Osteoblast (primary cell): ENCODE measurements at regions not wholly inside any gene's neighbourhood (a gene's known extent, or its start where the extent isn't known, plus 50 kb on each side); places are given as distances from the start of the nearest gene placed in this dataset.

Experiments
- DNase-seq: peaks from one replicate; pipeline ENCODE4 v3.0.0; 2011; ENCODE audit warnings: low spot score, mixed read lengths; ENCODE audit not compliant: insufficient read length; ENCODE audit errors: missing footprints
- H2AFZ ChIP-seq: 2 replicates; pipeline ENCODE4 v1.6.0; 2011; ENCODE audit warnings: mild to moderate bottlenecking, low read length
- H3K27ac ChIP-seq: 2 replicates; pipeline ENCODE4 v1.5.1; 2011; ENCODE audit warnings: mild to moderate bottlenecking, low read depth, low read length, moderate library complexity
- H3K27me3 ChIP-seq: 2 replicates; pipeline ENCODE4 v1.6.0; 2012; ENCODE audit warnings: mild to moderate bottlenecking, control low read depth, inconsistent platforms, low read length, moderate library complexity; ENCODE audit not compliant: insufficient read depth
- H3K36me3 ChIP-seq: 2 replicates; pipeline ENCODE4 v1.5.1; 2011; ENCODE audit warnings: mild to moderate bottlenecking, low read length, control low read depth, moderate library complexity; ENCODE audit not compliant: insufficient read depth
- H3K4me1 ChIP-seq: 2 replicates; pipeline ENCODE4 v1.5.1; 2011; ENCODE audit warnings: mild to moderate bottlenecking, low read length, control low read depth, moderate library complexity; ENCODE audit not compliant: insufficient read depth
- H3K4me2 ChIP-seq: 2 replicates; pipeline ENCODE4 v1.6.0; 2011; ENCODE audit warnings: mild to moderate bottlenecking, low read length; ENCODE audit not compliant: insufficient read depth
- H3K4me3 ChIP-seq: fragments of 200-600 bp; sonication (generic); 3 replicates; pipeline ENCODE4 v1.5.1; 2012; ENCODE audit warnings: mild to moderate bottlenecking, low read length, inconsistent platforms; ENCODE audit not compliant: insufficient read depth
- H3K79me2 ChIP-seq: 2 replicates; pipeline ENCODE4 v1.6.0; 2012; ENCODE audit warnings: mild to moderate bottlenecking, low read length, control low read depth, inconsistent platforms; ENCODE audit not compliant: insufficient read depth
- H3K9me3 ChIP-seq: 2 replicates; pipeline ENCODE4 v1.5.1; 2011; ENCODE audit warnings: low read depth, low read length, control low read depth
- H4K20me1 ChIP-seq: 2 replicates; pipeline ENCODE4 v1.6.0; 2012; ENCODE audit warnings: mild to moderate bottlenecking, low read length, control low read depth; ENCODE audit not compliant: insufficient read depth
- CTCF ChIP-seq: IDR thresholded peaks from 2 replicates; pipeline ENCODE4 v1.5.1; 2011; ENCODE audit warnings: mild to moderate bottlenecking, low read depth, low read length, moderate library complexity; ENCODE audit errors: extremely low read depth

DNA sequence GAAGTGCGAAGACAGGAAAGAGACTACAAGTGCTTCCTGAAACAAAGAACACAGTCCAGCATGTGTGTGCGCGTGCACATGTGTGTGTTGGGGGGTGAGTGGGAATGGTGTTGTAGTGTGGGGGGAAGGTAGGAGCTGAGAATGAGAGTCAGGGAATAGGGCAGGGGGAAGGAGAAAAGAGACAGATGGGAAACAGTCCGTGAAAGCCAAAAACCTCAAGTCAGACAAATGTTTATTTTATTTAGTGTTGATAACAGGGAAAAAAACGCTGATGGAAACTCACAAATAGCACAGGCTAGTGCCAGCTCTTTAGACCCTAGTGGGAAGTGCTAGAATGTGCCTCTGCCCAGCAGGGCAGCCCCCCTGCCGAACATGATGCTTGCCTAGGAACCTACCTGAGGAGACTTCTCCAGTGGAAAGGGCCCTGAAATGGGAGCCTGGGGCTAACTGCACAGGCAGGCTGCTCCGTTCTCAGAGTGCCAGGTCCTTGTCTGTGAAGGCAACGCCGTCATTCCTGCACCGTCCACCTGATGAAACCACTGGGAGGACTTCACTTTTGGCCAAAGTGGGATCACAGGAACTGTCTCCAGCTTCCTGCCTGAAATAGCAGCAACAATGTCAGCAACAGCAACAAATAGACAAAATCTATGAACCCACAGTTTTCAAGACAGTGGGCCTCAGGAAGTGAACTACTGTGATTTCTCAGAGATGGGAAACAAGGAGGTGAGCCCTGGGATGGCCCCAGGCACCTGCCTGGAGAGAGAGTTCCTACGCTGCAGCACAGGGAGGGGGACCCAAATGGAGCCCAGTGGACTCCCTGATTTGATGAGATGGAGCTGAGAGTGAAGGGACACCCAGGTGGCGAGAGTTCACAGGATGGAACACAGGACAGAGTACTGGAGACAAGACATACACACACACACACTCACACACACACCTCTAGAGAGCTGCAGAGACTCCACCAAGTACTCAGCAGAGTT is 379.7 kb downstream of the RPS24 start:
- no peak overlapping the region for H3K27ac ChIP-seq
- DNase-seq: no peak
- H3K36me3 ChIP-seq: no peaks in the 10 kb centered on the region
- H3K4me2 ChIP-seq: no peak overlapping the region
- H3K79me2 ChIP-seq: no peaks in the 10 kb centered on the region
- no peak overlapping the region for H2AFZ ChIP-seq
- no peaks in the 10 kb centered on the region for H3K27me3 ChIP-seq
- H3K4me1 ChIP-seq: peaks cover 14% of the 10 kb centered on the region
- H3K9me3 ChIP-seq: no peaks in the 10 kb centered on the region
- TF ChIP-seq CTCF: no peak
- H3K4me3 ChIP-seq: no peak overlapping the region
- no peaks in the 10 kb centered on the region for H4K20me1 ChIP-seq

GRCh38 chr10:78414380-78414779 is 380.7 kb downstream of the RPS24 start:
- H3K36me3 ChIP-seq: no peaks in the 10 kb centered on the region
- no peak overlapping the region for H2AFZ ChIP-seq
- no peaks in the 10 kb centered on the region for H4K20me1 ChIP-seq
- H3K79me2 ChIP-seq: no peaks in the 10 kb centered on the region
- no peak for DNase-seq
- no peaks in the 10 kb centered on the region for H3K27me3 ChIP-seq
- peaks cover 14% of the 10 kb centered on the region for H3K4me1 ChIP-seq
- no peak for TF ChIP-seq CTCF
- no peak overlapping the region for H3K4me2 ChIP-seq
- no peak overlapping the region for H3K27ac ChIP-seq
- no peak overlapping the region for H3K4me3 ChIP-seq
- H3K9me3 ChIP-seq: no peaks in the 10 kb centered on the region

DNA sequence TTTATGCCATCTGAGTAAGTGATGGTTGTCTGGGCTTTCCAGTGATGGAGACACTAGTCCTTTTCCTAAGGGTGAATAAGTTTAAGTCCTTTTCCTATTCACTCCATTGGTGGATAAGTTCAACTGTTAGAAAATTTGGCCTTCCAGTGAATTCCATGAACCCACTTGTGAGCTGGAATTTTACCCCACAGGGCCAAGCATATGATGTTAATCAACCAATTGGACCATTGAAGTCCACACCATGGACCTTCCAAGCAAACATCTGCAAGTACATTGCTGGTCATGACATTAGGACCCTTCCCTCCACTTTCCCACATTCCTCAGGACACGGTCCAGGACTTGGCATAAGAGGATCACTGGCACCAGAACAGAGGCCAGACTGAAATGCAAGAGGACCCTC is 381.4 kb downstream of the RPS24 start:
- H3K27me3 ChIP-seq: no peaks in the 10 kb centered on the region
- no peak overlapping the region for H3K4me2 ChIP-seq
- no peak for TF ChIP-seq CTCF
- no peak overlapping the region for H3K4me3 ChIP-seq
- H3K79me2 ChIP-seq: no peaks in the 10 kb centered on the region
- no peaks in the 10 kb centered on the region for H4K20me1 ChIP-seq
- DNase-seq: no peak
- no peaks in the 10 kb centered on the region for H3K36me3 ChIP-seq
- H3K9me3 ChIP-seq: no peaks in the 10 kb centered on the region
- peaks cover 14% of the 10 kb centered on the region for H3K4me1 ChIP-seq
- H3K27ac ChIP-seq: no peak overlapping the region
- no peak overlapping the region for H2AFZ ChIP-seq
